ENCODE measurements at regions not wholly inside any gene's neighbourhood (a gene's known extent, or its start where the extent isn't known, plus 50 kb on each side); places are given as distances from the start of the nearest gene placed in this dataset.

GRCh38 chr11:13062115-13062514 lies 53.0 kb downstream of the RASSF10 start:
- TF ChIP-seq EZH2 (conservative IDR thresholded peaks at IDR 0.05; ENCODE audit: low read depth, low read length) (no peak), SOX13 (IDR thresholded peaks at IDR 0.05) (no peak), SOX13 (CRISPR knock-in tag; conservative IDR thresholded peaks at IDR 0.05 in 1 of 2, IDR thresholded peaks at IDR 0.05 in 1 of 2) (no peak)

All from HepG2 (cell line).